ENCODE measurements at regions not wholly inside any gene's neighbourhood (a gene's known extent, or its start where the extent isn't known, plus 50 kb on each side); places are given as distances from the start of the nearest gene placed in this dataset.

GRCh38 chr10:64813391-64813790 lies 1292.2 kb downstream of the REEP3 start:
- Histone ChIP-seq H3K9ac (ENCODE audit: low read length) (no peak overlapping the region), H4K20me1 (ENCODE audit: insufficient read depth, low read length) (no peaks in the 10 kb centered on the region), H3K4me3 (ENCODE audit: low read length) (no peak overlapping the region), H3K9me3 (ENCODE audit: insufficient read depth, low read length) (no peaks in the 10 kb centered on the region), H3K27me3 (ENCODE audit: low read depth, low read length) (no peaks in the 10 kb centered on the region), H3K79me2 (ENCODE audit: low read length) (no peaks in the 10 kb centered on the region), H3K4me1 (ENCODE audit: low read length) (no peaks in the 10 kb centered on the region), H3K36me3 (replicated peaks; ENCODE audit: low read depth, low read length) (no peaks in the 10 kb centered on the region), H3K27ac (ENCODE audit: low read length) (no peak overlapping the region), H3K4me2 (ENCODE audit: low read length) (no peak overlapping the region), H2AFZ (ENCODE audit: low read depth, low read length) (no peak overlapping the region)
- TF ChIP-seq EZH2phosphoT487 (IDR thresholded peaks at IDR 0.05; ENCODE audit: low read depth) (no peak), CTCF (IDR thresholded peaks at IDR 0.05; ENCODE audit: low read depth, low read length) (no peak)

GRCh38 chr10:64814201-64814600 lies 1293.0 kb downstream of the REEP3 start:
- no peak overlapping the region for H3K9ac ChIP-seq (ENCODE audit: low read length)
- no peaks in the 10 kb centered on the region for H3K36me3 ChIP-seq (replicated peaks; ENCODE audit: low read depth, low read length)
- H3K4me1 ChIP-seq (ENCODE audit: low read length), result no peaks in the 10 kb centered on the region
- H3K27ac ChIP-seq (ENCODE audit: low read length), result no peak overlapping the region
- no peak overlapping the region for H2AFZ ChIP-seq (ENCODE audit: low read depth, low read length)
- H3K79me2 ChIP-seq (ENCODE audit: low read length), result no peaks in the 10 kb centered on the region
- no peak overlapping the region for H3K4me3 ChIP-seq (ENCODE audit: low read length)
- no peaks in the 10 kb centered on the region for H4K20me1 ChIP-seq (ENCODE audit: insufficient read depth, low read length)
- H3K27me3 ChIP-seq (ENCODE audit: low read depth, low read length), result no peaks in the 10 kb centered on the region
- no peaks in the 10 kb centered on the region for H3K9me3 ChIP-seq (ENCODE audit: insufficient read depth, low read length)
- no peak for TF ChIP-seq CTCF (IDR thresholded peaks at IDR 0.05; ENCODE audit: low read depth, low read length)
- H3K4me2 ChIP-seq (ENCODE audit: low read length), result no peak overlapping the region

- no peaks in the 10 kb centered on the region for H3K36me3 ChIP-seq (replicated peaks; ENCODE audit: low read depth, low read length)
- no peak overlapping the region for H2AFZ ChIP-seq (ENCODE audit: low read depth, low read length)
- no peak overlapping the region for H3K4me3 ChIP-seq (ENCODE audit: low read length)
- H3K79me2 ChIP-seq (ENCODE audit: low read length), result no peaks in the 10 kb centered on the region
- H3K4me1 ChIP-seq (ENCODE audit: low read length), result peaks cover 4% of the 10 kb centered on the region; the same call in 1 of the 2 replicates
- no peak overlapping the region for H3K9ac ChIP-seq (ENCODE audit: low read length)
- no peak overlapping the region for H3K4me2 ChIP-seq (ENCODE audit: low read length)
- no peaks in the 10 kb centered on the region for H4K20me1 ChIP-seq (ENCODE audit: insufficient read depth, low read length)
- TF ChIP-seq CTCF (IDR thresholded peaks at IDR 0.05; ENCODE audit: low read depth, low read length), result no peak
- no peak for TF ChIP-seq EZH2phosphoT487 (IDR thresholded peaks at IDR 0.05; ENCODE audit: low read depth)
- H3K9me3 ChIP-seq (ENCODE audit: insufficient read depth, low read length), result no peaks in the 10 kb centered on the region
- no peak overlapping the region for H3K27ac ChIP-seq (ENCODE audit: low read length)
- H3K27me3 ChIP-seq (ENCODE audit: low read depth, low read length), result no peaks in the 10 kb centered on the region
Observed at GRCh38 chr10:64829888-64830412, 1308.7 kb downstream of the REEP3 start.

GRCh38 chr10:64830869-64831268 lies 1309.7 kb downstream of the REEP3 start:
- Histone ChIP-seq H3K9me3 (ENCODE audit: insufficient read depth, low read length) (no peaks in the 10 kb centered on the region), H3K4me3 (ENCODE audit: low read length) (no peak overlapping the region), H3K4me2 (ENCODE audit: low read length) (no peak overlapping the region), H2AFZ (ENCODE audit: low read depth, low read length) (no peak overlapping the region), H3K9ac (ENCODE audit: low read length) (no peak overlapping the region), H3K36me3 (replicated peaks; ENCODE audit: low read depth, low read length) (no peaks in the 10 kb centered on the region), H3K27me3 (ENCODE audit: low read depth, low read length) (no peaks in the 10 kb centered on the region), H3K4me1 (ENCODE audit: low read length) (peaks cover 4% of the 10 kb centered on the region; the same call in 1 of the 2 replicates), H4K20me1 (ENCODE audit: insufficient read depth, low read length) (no peaks in the 10 kb centered on the region), H3K27ac (ENCODE audit: low read length) (no peak overlapping the region), H3K79me2 (ENCODE audit: low read length) (no peaks in the 10 kb centered on the region)
- TF ChIP-seq CTCF (IDR thresholded peaks at IDR 0.05; ENCODE audit: low read depth, low read length) (no peak), EZH2phosphoT487 (IDR thresholded peaks at IDR 0.05; ENCODE audit: low read depth) (no peak)
